K562 (cell line): ENCODE measurements at regions not wholly inside any gene's neighbourhood (a gene's known extent, or its start where the extent isn't known, plus 50 kb on each side); places are given as distances from the start of the nearest gene placed in this dataset.

ENCODE experiments used
- ATAC-seq: fragments of 200-7000 bp; cut with Tn5 transposase; 3 replicates; pipeline ENCODE4 v1.9.1; 2020; ENCODE audit warnings: moderate library complexity
- BruUV-seq: library from RNA; stranded (reverse); fragments of 400-500 nt; replicated peaks from 2 replicates; lab custom pipeline; 2021; lab: Mats Ljungman, UMichigan
- CTCF ChIA-PET: fragments of 300-600 bp; formaldehyde crosslinking; extraction: SDS; loops from one replicate; lab custom pipeline; 2021; ENCODE audit warnings: low intra/inter-chr PET ratio; lab: Yijun Ruan, JAX
- POLR2A ChIA-PET: fragments of 300-600, 350-650 bp; sonication (Branson Sonifier 250); formaldehyde crosslinking; extraction: SDS; loops from one replicate; lab custom pipeline; 2021; ENCODE audit warnings: antibody characterized with exemption, inconsistent platforms; lab: Yijun Ruan, JAX
- DNase-seq, 4 experiments: peaks; one replicate each; pipeline versions ENCODE4 v3.0.0 to v3.0.0-alpha.2; 2011 to 2018; ENCODE audit warnings: low spot score in 3 of 4, mixed read lengths in 3 of 4; ENCODE audit errors: extremely low read depth in 1 of 4
- FAIRE-seq: peaks from 2 replicates; lab custom pipeline; 2011; peaks lifted over from hg19 to GRCh38; lab: Jason Lieb, UNC
- H2AFZ ChIP-seq: 2 replicates; pipeline ENCODE4 v1.6.0; 2011; ENCODE audit warnings: low read depth, low read length, control low read depth, inconsistent platforms
- H3K27ac ChIP-seq: fragments of 200-600 bp; 3 replicates; pipeline ENCODE4 v1.8.0; 2011; ENCODE audit warnings: low read depth, mild to moderate bottlenecking, control low read depth, inconsistent platforms, low read length, moderate library complexity, mixed read lengths; ENCODE audit errors: extremely low read depth
- H3K27me3 ChIP-seq, 2 experiments: fragments of 300-600 bp in 1 of 2; 2 replicates in 1 of 2; 3 replicates in 1 of 2; pipeline versions ENCODE4 v1.6.0 to v1.8.0; 2011; ENCODE audit warnings: inconsistent platforms in 2 of 2, low read length in 2 of 2, mild to moderate bottlenecking in 1 of 2, mixed read lengths in 1 of 2, moderate library complexity in 1 of 2; ENCODE audit not compliant: control insufficient read depth in 2 of 2, insufficient read depth in 2 of 2
- H3K36me3 ChIP-seq: fragments of 300-600 bp; 3 replicates; pipeline ENCODE4 v1.8.0; 2011; ENCODE audit warnings: mild to moderate bottlenecking, low read length, inconsistent platforms; ENCODE audit not compliant: control insufficient read depth, insufficient read depth
- H3K4me1 ChIP-seq, 2 experiments: fragments of 200-600 bp in 1 of 2; replicated peaks in 1 of 2; 2 replicates in 1 of 2; 3 replicates in 1 of 2; pipeline versions ENCODE4 v1.5.1 to v1.8.0; 2011; ENCODE audit warnings: inconsistent platforms in 2 of 2, low read length in 2 of 2, mild to moderate bottlenecking in 1 of 2, mixed read lengths in 1 of 2, moderate library complexity in 1 of 2; ENCODE audit not compliant: control insufficient read depth in 2 of 2, insufficient read depth in 2 of 2
- H3K4me2 ChIP-seq: 2 replicates; pipeline ENCODE4 v1.6.1; 2011; ENCODE audit warnings: low read length, control low read depth, inconsistent platforms, mixed read lengths; ENCODE audit not compliant: insufficient read depth
- H3K4me3 ChIP-seq: fragments of 200-600 bp; sonication (generic), shearing (Covaris generic); 2 replicates; pipeline ENCODE4 v1.5.1; 2016; ENCODE audit warnings: control low read depth, inconsistent platforms
- H3K79me2 ChIP-seq: fragments of 200-600 bp; 3 replicates; pipeline ENCODE4 v1.8.0; 2011; ENCODE audit warnings: low read length, inconsistent platforms; ENCODE audit not compliant: control insufficient read depth, insufficient read depth
- H3K9ac ChIP-seq, 2 experiments: 2 replicates each; pipeline versions ENCODE4 v1.6.0 to v1.6.1; 2011; ENCODE audit warnings: low read depth in 2 of 2, low read length in 2 of 2, control low read depth in 1 of 2, inconsistent platforms in 1 of 2, mild to moderate bottlenecking in 1 of 2, mixed read lengths in 1 of 2; ENCODE audit not compliant: insufficient read depth in 1 of 2
- H3K9me1 ChIP-seq: one replicate; pipeline ENCODE4 v1.6.0; 2011; ENCODE audit warnings: inconsistent platforms, mild to moderate bottlenecking, low read length, moderate library complexity; ENCODE audit not compliant: control insufficient read depth, insufficient read depth
- H3K9me3 ChIP-seq: replicated peaks from 2 replicates; pipeline ENCODE4 v1.5.1; 2011; ENCODE audit warnings: low read depth, low read length, inconsistent platforms; ENCODE audit not compliant: control insufficient read depth, insufficient read depth
- H4K20me1 ChIP-seq: replicated peaks from 2 replicates; pipeline ENCODE4 v1.6.1; 2011; ENCODE audit warnings: low read length, inconsistent platforms, mixed read lengths; ENCODE audit not compliant: control insufficient read depth, insufficient read depth
- ARNT ChIP-seq, 2 experiments: fragments of 450-650 bp; IDR thresholded peaks; 2 replicates each; pipeline ENCODE4 v1.6.1; 2016; ENCODE audit warnings: mild to moderate bottlenecking in 1 of 2
- C11orf30 ChIP-seq: fragments of 450-650 bp; IDR thresholded peaks from 2 replicates; pipeline ENCODE4 v1.6.1; 2016; ENCODE audit warnings: low read depth, mild to moderate bottlenecking
- CBX8 ChIP-seq: fragments of 200-600 bp; sonication (generic); IDR thresholded peaks from 2 replicates; pipeline ENCODE4 v1.6.1; 2012; ENCODE audit warnings: borderline replicate concordance, mixed run types, low read depth, mild to moderate bottlenecking, moderate library complexity, mixed read lengths, low read length, control low read depth, inconsistent platforms; ENCODE audit not compliant: poor library complexity, severe bottlenecking; ENCODE audit errors: extremely low read depth
- E4F1 ChIP-seq: fragments of 250-450 bp; sonication (Bioruptor Pico); IDR thresholded peaks from 2 replicates; pipeline ENCODE4 v1.5.0; 2021; ENCODE audit warnings: mild to moderate bottlenecking, borderline replicate concordance
- HDAC6 ChIP-seq: IDR thresholded peaks from 2 replicates; pipeline ENCODE4 v1.6.1; 2012; ENCODE audit warnings: low read depth, mild to moderate bottlenecking, control low read depth, inconsistent platforms, low read length, moderate library complexity
- NFYB ChIP-seq: IDR thresholded peaks from 2 replicates; pipeline ENCODE4 v1.6.1; 2011; ENCODE audit warnings: mild to moderate bottlenecking, moderate library complexity; ENCODE audit not compliant: insufficient read length; ENCODE audit errors: extremely low read depth
- PHB2 ChIP-seq: fragments of 450-650 bp; IDR thresholded peaks from 2 replicates; pipeline ENCODE4 v1.6.1; 2017; ENCODE audit warnings: low read depth
- STAG1 ChIP-seq: sonication (generic); formaldehyde crosslinking; IDR thresholded peaks from 2 replicates; pipeline ENCODE4 v1.5.0; 2020; ENCODE audit warnings: missing genetic modification reagents, borderline replicate concordance
- TAL1 ChIP-seq: fragments of 450-650 bp; IDR thresholded peaks from 2 replicates; pipeline ENCODE4 v1.6.1; 2016; ENCODE audit warnings: mild to moderate bottlenecking
- TEAD1 ChIP-seq, 2 experiments: fragments of 450-650 bp in 1 of 2; sonication (generic) in 1 of 2; formaldehyde crosslinking; IDR thresholded peaks; 2 replicates each; pipeline versions ENCODE4 v1.4.0 to v1.8.0; 2020 to 2022; ENCODE audit warnings: mild to moderate bottlenecking in 2 of 2, missing genetic modification reagents in 1 of 2
- ZC3H4 ChIP-seq: sonication (generic); formaldehyde crosslinking; IDR thresholded peaks from 2 replicates; pipeline ENCODE4 v1.9.0; 2021; ENCODE audit warnings: missing genetic modification reagents, borderline replicate concordance
- ZNF175 ChIP-seq: fragments of 200-800 bp; sonication (Bioruptor generic); IDR thresholded peaks from 2 replicates; pipeline ENCODE4 v1.6.1; 2016; ENCODE audit warnings: low read depth, mild to moderate bottlenecking, missing genetic modification characterization, missing compliant biosample characterization
- ZNF384 ChIP-seq: IDR thresholded peaks from 2 replicates; pipeline ENCODE4 v1.6.1; 2012; ENCODE audit warnings: low read depth, low read length, improper control_type of control experiment
- ZNF561 ChIP-seq: fragments of 450-650 bp; formaldehyde crosslinking; conservative IDR thresholded peaks from 2 replicates; pipeline ENCODE4 v1.4.0; 2020; ENCODE audit warnings: mild to moderate bottlenecking, moderate library complexity
- ZNF766 ChIP-seq: fragments of 200-800 bp; sonication (Bioruptor generic); conservative IDR thresholded peaks from 2 replicates; pipeline ENCODE4 v1.6.1; 2016; ENCODE audit warnings: missing genetic modification characterization, missing compliant biosample characterization
- WGBS: fragments of 100-300 bp; shearing (Covaris generic); methylation state at CpG from one replicate; pipeline ENCODE4 v1.1.6; 2016; ENCODE audit warnings: low coverage, mixed read lengths; ENCODE audit not compliant: insufficient coverage; ENCODE audit errors: missing lambda C conversion rate; 5-methylcytosine and 5-hydroxymethylcytosine counted together
- in situ Hi-C: fragments of 300-500 bp; cut with MboI; formaldehyde crosslinking; loops from 4 replicates; pipeline ENCODE4 v1.15.0; 2018; ENCODE audit warnings: inconsistent platforms, mixed read lengths
- intact Hi-C: fragments of 100-400 bp; cut with micrococcal nuclease; formaldehyde crosslinking; loops from 2 replicates; pipeline ENCODE4 v1.14.2; 2022
- TF ChIP-seq, protein P1 (sequence below): fragments of 450-650 bp; IDR thresholded peaks from 2 replicates; pipeline ENCODE4 v1.6.1; 2016; ENCODE audit warnings: mild to moderate bottlenecking

DNA sequence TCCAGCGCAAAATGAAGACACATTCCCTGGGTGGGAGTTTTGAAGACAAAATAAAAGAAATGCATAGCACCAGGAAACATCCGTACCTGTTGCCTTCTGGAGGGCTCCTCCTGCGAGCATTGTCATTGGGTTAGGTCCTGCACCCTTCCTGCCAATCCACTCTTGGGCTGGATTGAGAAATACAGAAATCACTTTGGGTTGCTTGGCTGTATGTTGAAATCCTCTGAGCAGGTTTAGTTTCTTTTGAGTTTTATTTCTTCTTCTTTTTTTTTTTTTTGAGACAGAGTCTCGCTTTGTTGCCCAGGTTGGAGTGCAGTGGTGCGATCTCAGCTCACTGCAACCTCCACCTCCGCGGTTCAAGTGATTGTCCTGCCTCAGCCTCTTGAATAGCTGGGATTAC, 67.6 kb downstream of the ARF6 start:
- TF ChIP-seq ARNT (IDR thresholded peaks at IDR 0.05) (no peak), ZNF561 (CRISPR knock-in tag) (no peak), ZC3H4 (no peak), HDAC6 (no peak), CBX8 (no peak), ZNF384 (no peak), TAL1 (no peak), NFYB (no peak), STAG1 (no peak), C11orf30 (no peak), E4F1 (CRISPR knock-in tag) (no peak), ZNF175 (CRISPR knock-in tag) (no peak), TEAD1 (CRISPR knock-in tag; IDR thresholded peaks at IDR 0.05) (no peak), ZNF766 (no peak), PHB2 (no peak)
- TF ChIP-seq, protein P1, sequence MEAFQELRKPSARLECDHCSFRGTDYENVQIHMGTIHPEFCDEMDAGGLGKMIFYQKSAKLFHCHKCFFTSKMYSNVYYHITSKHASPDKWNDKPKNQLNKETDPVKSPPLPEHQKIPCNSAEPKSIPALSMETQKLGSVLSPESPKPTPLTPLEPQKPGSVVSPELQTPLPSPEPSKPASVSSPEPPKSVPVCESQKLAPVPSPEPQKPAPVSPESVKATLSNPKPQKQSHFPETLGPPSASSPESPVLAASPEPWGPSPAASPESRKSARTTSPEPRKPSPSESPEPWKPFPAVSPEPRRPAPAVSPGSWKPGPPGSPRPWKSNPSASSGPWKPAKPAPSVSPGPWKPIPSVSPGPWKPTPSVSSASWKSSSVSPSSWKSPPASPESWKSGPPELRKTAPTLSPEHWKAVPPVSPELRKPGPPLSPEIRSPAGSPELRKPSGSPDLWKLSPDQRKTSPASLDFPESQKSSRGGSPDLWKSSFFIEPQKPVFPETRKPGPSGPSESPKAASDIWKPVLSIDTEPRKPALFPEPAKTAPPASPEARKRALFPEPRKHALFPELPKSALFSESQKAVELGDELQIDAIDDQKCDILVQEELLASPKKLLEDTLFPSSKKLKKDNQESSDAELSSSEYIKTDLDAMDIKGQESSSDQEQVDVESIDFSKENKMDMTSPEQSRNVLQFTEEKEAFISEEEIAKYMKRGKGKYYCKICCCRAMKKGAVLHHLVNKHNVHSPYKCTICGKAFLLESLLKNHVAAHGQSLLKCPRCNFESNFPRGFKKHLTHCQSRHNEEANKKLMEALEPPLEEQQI: no peak
- 87% methylated on average over 2 of the region's 7 CpGs for WGBS
- no peak overlapping the region for H3K27ac ChIP-seq
- H3K9me3 ChIP-seq: no peaks in the 10 kb centered on the region
- DNase-seq (no peak), ATAC-seq (no peak), FAIRE-seq (no peak)
- no peaks in the 10 kb centered on the region for H4K20me1 ChIP-seq
- peaks cover 0 to 20% of the 10 kb centered on the region in 2 experiments; a peak in 4 of 5 replicates for H3K4me1 ChIP-seq
- H3K9ac ChIP-seq: no peak overlapping the region
- intact Hi-C loops: no loop called here
- BruUV-seq: no TSS peak
- no peaks in the 10 kb centered on the region for H3K9me1 ChIP-seq
- ChIA-PET CTCF (no interaction called here), POLR2A (no interaction called here)
- H3K27me3 ChIP-seq: no peaks in the 10 kb centered on the region
- no peak overlapping the region for H3K4me3 ChIP-seq
- no peak overlapping the region for H3K4me2 ChIP-seq
- in situ Hi-C loops: loop anchor here (5.0 kb wide), 1 partner anchor 53 kb away; no protein-coding TSS in a partner anchor
- H3K79me2 ChIP-seq: no peaks in the 10 kb centered on the region
- no peak overlapping the region for H2AFZ ChIP-seq
- no peaks in the 10 kb centered on the region for H3K36me3 ChIP-seq
